Activated T-cell treated with anti-CD3 and anti-CD28 coated beads, Interleukin-2, amount 50 U/mL, for 72 hours (primary cell): ENCODE measurements at regions not wholly inside any gene's neighbourhood (a gene's known extent, or its start where the extent isn't known, plus 50 kb on each side); places are given as distances from the start of the nearest gene placed in this dataset.

Experiments used
- ATAC-seq, 2 donors: fragments of 150-1000 bp; cut with Tn5 transposase; replicated peaks in 1 of 2; 2 replicates each; pipeline ENCODE4 v1.10.0; 2021; ENCODE audit warnings: moderate library complexity in 2 of 2, mild to moderate bottlenecking in 1 of 2
- DNase-seq, 2 donors: peaks; one replicate each; pipeline ENCODE4 v3.0.0; 2021 to 2022; ENCODE audit warnings: mixed read lengths in 1 of 2
- H3K27ac Mint-ChIP-seq: one replicate; pipeline ENCODE4 v1.8.0; 2022; ENCODE audit warnings: mild to moderate bottlenecking, moderate library complexity, mixed read lengths
- H3K27me3 Mint-ChIP-seq: one replicate; pipeline ENCODE4 v1.8.0; 2022; ENCODE audit warnings: low read depth, mixed read lengths
- H3K36me3 Mint-ChIP-seq, 2 donors: one replicate each; pipeline ENCODE4 v1.8.0; 2022; ENCODE audit warnings: mixed read lengths in 2 of 2, mild to moderate bottlenecking in 1 of 2; ENCODE audit not compliant: insufficient read depth in 2 of 2
- H3K4me1 Mint-ChIP-seq: one replicate; pipeline ENCODE4 v1.8.0; 2022; ENCODE audit warnings: low read depth, mixed read lengths
- H3K4me3 Mint-ChIP-seq, 2 donors: one replicate each; pipeline ENCODE4 v1.8.0; 2022; ENCODE audit warnings: mild to moderate bottlenecking in 2 of 2, mixed read lengths in 2 of 2, moderate library complexity in 2 of 2
- H3K9me3 Mint-ChIP-seq, 2 donors: one replicate each; pipeline ENCODE4 v1.8.0; 2022; ENCODE audit warnings: mixed read lengths in 2 of 2

- H3K27ac Mint-ChIP-seq, result no peak overlapping the region
- no peaks in the 10 kb centered on the region for H3K27me3 Mint-ChIP-seq
- no peaks in the 10 kb centered on the region for H3K9me3 Mint-ChIP-seq
- no peak for DNase-seq
- H3K36me3 Mint-ChIP-seq, result no peaks in the 10 kb centered on the region
- ATAC-seq, result no peak
- no peaks in the 10 kb centered on the region for H3K4me1 Mint-ChIP-seq
- no peak overlapping the region for H3K4me3 Mint-ChIP-seq
Measured at GRCh38 chrX:63513825-63514568, 162.9 kb upstream of the SPIN4 start.

- H3K27me3 Mint-ChIP-seq, result no peaks in the 10 kb centered on the region
- DNase-seq, result no peak
- no peaks in the 10 kb centered on the region for H3K4me1 Mint-ChIP-seq
- no peak overlapping the region for H3K27ac Mint-ChIP-seq
- H3K9me3 Mint-ChIP-seq, result no peaks in the 10 kb centered on the region
- ATAC-seq, result no peak
- no peak overlapping the region for H3K4me3 Mint-ChIP-seq
- no peaks in the 10 kb centered on the region for H3K36me3 Mint-ChIP-seq
Measured at GRCh38 chrX:63511361-63511760, 160.2 kb upstream of the SPIN4 start.

GRCh38 chrX:63508668-63509067, 157.5 kb upstream of the SPIN4 start:
- H3K27me3 Mint-ChIP-seq, result no peaks in the 10 kb centered on the region
- H3K4me1 Mint-ChIP-seq, result no peaks in the 10 kb centered on the region
- H3K9me3 Mint-ChIP-seq, result no peaks in the 10 kb centered on the region
- DNase-seq (no peak), ATAC-seq (no peak)
- no peak overlapping the region for H3K4me3 Mint-ChIP-seq
- no peaks in the 10 kb centered on the region for H3K36me3 Mint-ChIP-seq
- H3K27ac Mint-ChIP-seq, result no peak overlapping the region

- Mint-ChIP-seq H3K9me3 (no peaks in the 10 kb centered on the region), H3K27me3 (no peaks in the 10 kb centered on the region), H3K36me3 (no peaks in the 10 kb centered on the region), H3K4me1 (no peaks in the 10 kb centered on the region), H3K4me3 (no peak overlapping the region), H3K27ac (no peak overlapping the region)
- no peak for ATAC-seq
- no peak for DNase-seq
Measured at GRCh38 chrX:63506320-63506719, 155.2 kb upstream of the SPIN4 start.

GRCh38 chrX:63503541-63503940, 152.4 kb upstream of the SPIN4 start:
- Mint-ChIP-seq H3K27ac (no peak overlapping the region), H3K4me3 (no peak overlapping the region), H3K36me3 (no peaks in the 10 kb centered on the region), H3K9me3 (no peaks in the 10 kb centered on the region), H3K27me3 (no peaks in the 10 kb centered on the region), H3K4me1 (no peaks in the 10 kb centered on the region)
- no peak for DNase-seq
- ATAC-seq, result no peak

GRCh38 chrX:63488546-63489373, 137.6 kb upstream of the SPIN4 start:
- H3K36me3 Mint-ChIP-seq, result peaks cover 16 to 18% of the 10 kb centered on the region in 2 donors
- no peak overlapping the region for H3K27ac Mint-ChIP-seq
- ATAC-seq, result no peak
- H3K4me3 Mint-ChIP-seq, result no peak overlapping the region
- peaks cover 3 to 4% of the 10 kb centered on the region in 2 donors for H3K9me3 Mint-ChIP-seq
- no peaks in the 10 kb centered on the region for H3K4me1 Mint-ChIP-seq
- DNase-seq, result no peak
- peaks cover 4% of the 10 kb centered on the region for H3K27me3 Mint-ChIP-seq

GRCh38 chrX:63475200-63475599, 124.1 kb upstream of the SPIN4 start:
- H3K9me3 Mint-ChIP-seq, result peaks cover 8 to 20% of the 10 kb centered on the region in 2 donors
- DNase-seq (no peak), ATAC-seq (no peak)
- H3K4me3 Mint-ChIP-seq, result no peak overlapping the region
- peaks cover 14 to 43% of the 10 kb centered on the region in 2 donors for H3K36me3 Mint-ChIP-seq
- H3K27me3 Mint-ChIP-seq, result no peaks in the 10 kb centered on the region
- H3K4me1 Mint-ChIP-seq, result no peaks in the 10 kb centered on the region
- no peak overlapping the region for H3K27ac Mint-ChIP-seq

- DNase-seq (no peak), ATAC-seq (no peak)
- Mint-ChIP-seq H3K27ac (no peak overlapping the region), H3K27me3 (no peaks in the 10 kb centered on the region), H3K36me3 (peaks cover 9 to 21% of the 10 kb centered on the region in 2 donors), H3K9me3 (peaks cover 3 to 12% of the 10 kb centered on the region in 2 donors), H3K4me1 (no peaks in the 10 kb centered on the region), H3K4me3 (no peak overlapping the region)
Measured at GRCh38 chrX:63471004-63471403, 119.9 kb upstream of the SPIN4 start.

GRCh38 chrX:63470506-63470905, 119.4 kb upstream of the SPIN4 start:
- Mint-ChIP-seq H3K4me3 (no peak overlapping the region), H3K27ac (no peak overlapping the region), H3K27me3 (peaks cover 2% of the 10 kb centered on the region), H3K9me3 (peaks cover 4 to 9% of the 10 kb centered on the region in 2 donors), H3K36me3 (peaks cover 6 to 17% of the 10 kb centered on the region in 2 donors), H3K4me1 (no peaks in the 10 kb centered on the region)
- no peak for ATAC-seq
- DNase-seq, result no peak

GRCh38 chrX:63466690-63467089, 115.6 kb upstream of the SPIN4 start:
- peaks cover 4 to 9% of the 10 kb centered on the region in 2 donors for H3K9me3 Mint-ChIP-seq
- ATAC-seq (no peak), DNase-seq (no peak)
- peaks cover 4 to 16% of the 10 kb centered on the region in 2 donors for H3K36me3 Mint-ChIP-seq
- no peaks in the 10 kb centered on the region for H3K4me1 Mint-ChIP-seq
- peaks cover 12% of the 10 kb centered on the region for H3K27me3 Mint-ChIP-seq
- H3K4me3 Mint-ChIP-seq, result no peak overlapping the region
- H3K27ac Mint-ChIP-seq, result no peak overlapping the region

GRCh38 chrX:63458981-63459380, 107.8 kb upstream of the SPIN4 start:
- H3K9me3 Mint-ChIP-seq, result peaks cover 6 to 12% of the 10 kb centered on the region in 2 donors
- peaks cover 6 to 19% of the 10 kb centered on the region in 2 donors for H3K36me3 Mint-ChIP-seq
- no peak for DNase-seq
- no peak overlapping the region for H3K4me3 Mint-ChIP-seq
- no peak overlapping the region for H3K27ac Mint-ChIP-seq
- no peaks in the 10 kb centered on the region for H3K27me3 Mint-ChIP-seq
- H3K4me1 Mint-ChIP-seq, result no peaks in the 10 kb centered on the region
- ATAC-seq, result no peak

GRCh38 chrX:63453571-63453970, 102.4 kb upstream of the SPIN4 start:
- Mint-ChIP-seq H3K4me1 (no peaks in the 10 kb centered on the region), H3K9me3 (peaks cover 19 to 22% of the 10 kb centered on the region in 2 donors), H3K36me3 (peaks cover 23 to 31% of the 10 kb centered on the region in 2 donors), H3K27ac (no peak overlapping the region), H3K27me3 (no peaks in the 10 kb centered on the region), H3K4me3 (no peak overlapping the region)
- DNase-seq, result no peak
- ATAC-seq, result no peak

GRCh38 chrX:63441717-63442116, 90.6 kb upstream of the SPIN4 start:
- H3K9me3 Mint-ChIP-seq, result peaks cover 1 to 8% of the 10 kb centered on the region in 2 donors
- H3K36me3 Mint-ChIP-seq, result peaks cover 9% of the 10 kb centered on the region in 2 donors
- no peaks in the 10 kb centered on the region for H3K27me3 Mint-ChIP-seq
- no peak overlapping the region for H3K27ac Mint-ChIP-seq
- DNase-seq (no peak), ATAC-seq (no peak)
- no peak overlapping the region for H3K4me3 Mint-ChIP-seq
- H3K4me1 Mint-ChIP-seq, result no peaks in the 10 kb centered on the region
